Endothelial cell (in vitro differentiated cells): ENCODE measurements at regions not wholly inside any gene's neighbourhood (a gene's known extent, or its start where the extent isn't known, plus 50 kb on each side); places are given as distances from the start of the nearest gene placed in this dataset.
"Not testable (repeated sequence)": the region's sequence is repeated elsewhere in the genome, so short reads cannot be mapped to it uniquely, and the experiment has no call there.

Experiments used
- DNase-seq: peaks from one replicate; pipeline ENCODE4 v3.0.0; 2021; ENCODE audit warnings: low spot score
- H3K27ac Mint-ChIP-seq: one replicate; pipeline ENCODE4 v1.8.0; 2021; ENCODE audit warnings: mixed read lengths, inconsistent platforms; ENCODE audit not compliant: unreplicated experiment
- H3K27me3 Mint-ChIP-seq: one replicate; pipeline ENCODE4 v1.8.0; 2021; ENCODE audit warnings: mild to moderate bottlenecking, moderate library complexity, mixed read lengths, inconsistent platforms; ENCODE audit not compliant: unreplicated experiment
- H3K36me3 Mint-ChIP-seq: one replicate; pipeline ENCODE4 v1.8.0; 2021; ENCODE audit warnings: mild to moderate bottlenecking, low read depth, mixed read lengths, inconsistent platforms; ENCODE audit not compliant: unreplicated experiment
- H3K4me1 Mint-ChIP-seq: one replicate; pipeline ENCODE4 v1.8.0; 2021; ENCODE audit warnings: mild to moderate bottlenecking, mixed read lengths, inconsistent platforms; ENCODE audit not compliant: unreplicated experiment
- H3K4me3 Mint-ChIP-seq: one replicate; pipeline ENCODE4 v1.8.0; 2021; ENCODE audit warnings: mild to moderate bottlenecking, mixed read lengths, inconsistent platforms; ENCODE audit not compliant: unreplicated experiment
- H3K9me3 Mint-ChIP-seq: one replicate; pipeline ENCODE4 v1.8.0; 2021; ENCODE audit warnings: mixed read lengths, inconsistent platforms; ENCODE audit not compliant: unreplicated experiment
- CTCF ChIP-seq: fragments of 200-600 bp; sonication (generic); IDR thresholded peaks from one replicate; pipeline ENCODE4 v1.5.0; 2021; ENCODE audit warnings: antibody characterized with exemption; ENCODE audit not compliant: unreplicated experiment

DNA sequence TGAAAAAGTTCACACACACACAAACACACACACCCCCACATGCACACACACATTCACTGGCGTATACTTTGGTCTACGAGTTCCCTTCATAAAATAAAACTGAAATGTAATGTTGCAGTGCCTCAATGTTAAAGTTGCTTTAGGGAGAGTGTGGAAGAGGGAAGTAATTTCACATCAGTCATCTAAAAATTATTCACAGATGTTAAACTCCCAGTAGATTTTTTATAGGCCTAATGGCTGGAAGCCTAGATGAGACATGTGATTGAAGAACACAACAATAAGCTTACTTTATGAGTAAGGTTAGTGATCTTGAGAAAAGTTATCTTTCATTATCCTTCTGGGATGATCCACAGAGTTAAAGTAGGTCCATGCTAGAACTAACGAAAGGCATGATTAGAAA, 506.7 kb upstream of the CNTNAP5 start:
- no peak overlapping the region for H3K27ac Mint-ChIP-seq
- H3K4me1 Mint-ChIP-seq, result no peaks in the 10 kb centered on the region
- H3K27me3 Mint-ChIP-seq, result no peaks in the 10 kb centered on the region
- no peaks in the 10 kb centered on the region for H3K9me3 Mint-ChIP-seq
- no peak overlapping the region for H3K4me3 Mint-ChIP-seq
- TF ChIP-seq CTCF, result no peak
- DNase-seq, result no peak
- no peaks in the 10 kb centered on the region for H3K36me3 Mint-ChIP-seq

DNA sequence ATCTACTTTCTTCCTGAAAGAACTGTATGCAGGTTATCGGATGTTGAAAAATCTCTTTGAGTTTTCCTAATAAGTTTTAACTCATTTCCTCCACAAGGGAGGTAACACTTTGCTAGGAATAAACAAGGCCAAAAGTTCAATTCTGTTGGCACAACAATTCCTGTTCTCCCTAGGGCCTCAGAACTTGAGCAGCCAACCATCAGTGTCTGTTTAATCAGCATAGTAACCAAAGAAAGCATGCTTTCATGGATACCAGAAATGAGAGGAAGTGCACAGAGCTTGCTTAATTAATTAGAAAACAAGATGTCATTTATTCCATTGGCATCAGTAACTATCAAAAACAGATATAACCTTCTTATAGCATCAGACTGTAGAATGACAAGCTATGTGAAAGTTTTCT, 503.2 kb upstream of the CNTNAP5 start:
- Mint-ChIP-seq H3K27ac (no peak overlapping the region), H3K36me3 (no peaks in the 10 kb centered on the region)
- TF ChIP-seq CTCF, result no peak

GRCh38 chr2:123522498-123522897, 502.6 kb upstream of the CNTNAP5 start:
- H3K36me3 Mint-ChIP-seq, H3K4me1 Mint-ChIP-seq, H3K27me3 Mint-ChIP-seq, H3K9me3 Mint-ChIP-seq, H3K4me3 Mint-ChIP-seq, DNase-seq, H3K27ac Mint-ChIP-seq: not testable (repeated sequence)

More for the DNA sequence above, 503.2 kb upstream of the CNTNAP5 start:
- no peak for DNase-seq
- H3K4me3 Mint-ChIP-seq, result no peak overlapping the region
- no peaks in the 10 kb centered on the region for H3K27me3 Mint-ChIP-seq
- H3K9me3 Mint-ChIP-seq, result no peaks in the 10 kb centered on the region
- no peaks in the 10 kb centered on the region for H3K4me1 Mint-ChIP-seq

DNA sequence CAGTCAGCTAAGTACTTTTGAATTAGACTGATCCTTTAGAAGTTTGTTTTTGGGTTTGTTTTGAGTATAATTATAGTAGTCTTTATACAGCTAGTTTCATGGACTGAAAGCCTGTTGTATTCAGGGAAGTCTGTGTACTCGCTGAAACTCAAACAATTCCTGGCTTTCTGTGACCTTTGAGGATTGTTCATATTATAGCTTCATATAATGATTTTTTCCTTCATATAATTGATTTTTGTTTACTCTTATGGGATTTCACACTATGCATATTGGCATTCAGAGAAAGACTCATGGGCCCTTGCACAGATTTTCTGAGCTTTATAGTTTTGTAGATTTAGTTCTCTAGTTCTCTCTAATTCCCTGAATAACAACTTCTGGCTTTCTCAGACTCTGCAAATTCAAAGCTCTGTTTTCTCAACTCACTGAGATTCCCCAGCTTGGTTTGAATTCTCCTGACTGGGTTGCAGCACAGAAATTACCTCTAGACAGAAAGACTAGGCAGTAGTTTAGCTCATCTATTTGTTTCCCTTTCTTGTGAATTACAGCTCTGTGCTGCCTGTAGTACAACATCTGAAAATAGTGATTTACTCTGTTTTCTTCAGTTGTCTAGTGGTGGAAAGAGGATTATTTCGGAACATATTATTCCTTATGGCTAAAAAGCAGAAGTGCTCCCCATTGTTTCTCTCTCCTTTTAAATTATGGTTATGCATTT, 495.9 kb upstream of the CNTNAP5 start:
- no peak for DNase-seq
- no peak for TF ChIP-seq CTCF
- Mint-ChIP-seq H3K36me3 (no peaks in the 10 kb centered on the region), H3K9me3 (no peaks in the 10 kb centered on the region), H3K4me1 (no peaks in the 10 kb centered on the region), H3K27me3 (no peaks in the 10 kb centered on the region), H3K4me3 (no peak overlapping the region), H3K27ac (no peak overlapping the region)

GRCh38 chr2:123530004-123530403, 495.1 kb upstream of the CNTNAP5 start:
- H3K36me3 Mint-ChIP-seq, result no peaks in the 10 kb centered on the region
- H3K27ac Mint-ChIP-seq, result no peak overlapping the region
- H3K27me3 Mint-ChIP-seq, result no peaks in the 10 kb centered on the region
- no peak for DNase-seq
- no peak for TF ChIP-seq CTCF
- H3K4me3 Mint-ChIP-seq, result no peak overlapping the region
- no peaks in the 10 kb centered on the region for H3K9me3 Mint-ChIP-seq
- no peaks in the 10 kb centered on the region for H3K4me1 Mint-ChIP-seq
